Neural progenitor cell (in vitro differentiated cells): ENCODE measurements at regions not wholly inside any gene's neighbourhood (a gene's known extent, or its start where the extent isn't known, plus 50 kb on each side); places are given as distances from the start of the nearest gene placed in this dataset.

Source experiments
- DNase-seq: peaks from one replicate; pipeline ENCODE4 v3.0.0-alpha.2; 2016; ENCODE audit warnings: low spot score
- H2AFZ ChIP-seq: fragments of 200-600 bp; sonication (generic); replicated peaks from 2 replicates; pipeline ENCODE4 v1.6.1; 2016; ENCODE audit warnings: antibody characterized with exemption
- H3F3A ChIP-seq: fragments of 200-600 bp; sonication (generic); 2 replicates; pipeline ENCODE4 v1.6.1; 2016; ENCODE audit warnings: antibody characterized with exemption, low read depth
- H3K27ac ChIP-seq: fragments of 200-600 bp; sonication (generic); 2 replicates; pipeline ENCODE4 v1.5.1; 2016; ENCODE audit warnings: mild to moderate bottlenecking
- H3K27me3 ChIP-seq: fragments of 200-600 bp; sonication (generic); 2 replicates; pipeline ENCODE4 v1.6.1; 2016; ENCODE audit warnings: mild to moderate bottlenecking, moderate library complexity
- H3K36me3 ChIP-seq: fragments of 200-600 bp; sonication (generic); 2 replicates; pipeline ENCODE4 v1.5.1; 2016
- H3K4me1 ChIP-seq: fragments of 200-600 bp; sonication (generic); 2 replicates; pipeline ENCODE4 v1.6.1; 2016; ENCODE audit warnings: mixed run types
- H3K4me2 ChIP-seq: fragments of 200-600 bp; sonication (generic); 2 replicates; pipeline ENCODE4 v1.6.1; 2016
- H3K4me3 ChIP-seq: fragments of 200-600 bp; sonication (generic); 2 replicates; pipeline ENCODE4 v1.5.1; 2016
- H3K79me2 ChIP-seq: fragments of 200-600 bp; sonication (generic); 2 replicates; pipeline ENCODE4 v1.6.1; 2016; ENCODE audit warnings: low read depth
- H3K9ac ChIP-seq: fragments of 200-600 bp; sonication (generic); 2 replicates; pipeline ENCODE4 v1.6.1; 2016
- H3K9me3 ChIP-seq: fragments of 200-600 bp; sonication (generic); 2 replicates; pipeline ENCODE4 v1.5.1; 2016; ENCODE audit warnings: low read depth
- H4K20me1 ChIP-seq: fragments of 200-600 bp; sonication (generic); 2 replicates; pipeline ENCODE4 v1.6.1; 2016; ENCODE audit warnings: low read depth
- H3K27ac Mint-ChIP-seq: 3 replicates; pipeline ENCODE4 v1.8.0; 2021; ENCODE audit warnings: mixed read lengths
- H3K27me3 Mint-ChIP-seq: 2 replicates; pipeline ENCODE4 v1.8.0; 2022; ENCODE audit warnings: low read depth, mild to moderate bottlenecking, inconsistent platforms, moderate library complexity, mixed read lengths; ENCODE audit not compliant: insufficient read depth
- H3K36me3 Mint-ChIP-seq: 3 replicates; pipeline ENCODE4 v1.8.0; 2021; ENCODE audit warnings: mixed read lengths
- H3K4me1 Mint-ChIP-seq: 3 replicates; pipeline ENCODE4 v1.8.0; 2021; ENCODE audit warnings: mixed read lengths
- H3K4me3 Mint-ChIP-seq: 3 replicates; pipeline ENCODE4 v1.8.0; 2021; ENCODE audit warnings: mild to moderate bottlenecking, moderate library complexity, mixed read lengths
- H3K9me3 Mint-ChIP-seq: 3 replicates; pipeline ENCODE4 v1.8.0; 2020; ENCODE audit warnings: mixed read lengths
- CTCF ChIP-seq: fragments of 200-600 bp; sonication (generic); IDR thresholded peaks from 2 replicates; pipeline ENCODE4 v1.5.1; 2017; ENCODE audit warnings: antibody characterized with exemption, mild to moderate bottlenecking
- EZH2 ChIP-seq: fragments of 200-600 bp; sonication (generic); IDR thresholded peaks from 2 replicates; pipeline ENCODE4 v1.6.1; 2017; ENCODE audit warnings: antibody characterized with exemption, mild to moderate bottlenecking, moderate library complexity
- EZH2phosphoT487 ChIP-seq: fragments of 200-600 bp; sonication (generic); IDR thresholded peaks from 2 replicates; pipeline ENCODE4 v1.6.1; 2017; ENCODE audit warnings: antibody characterized with exemption

- Histone ChIP-seq H3K27me3 (no peaks in the 10 kb centered on the region), H4K20me1 (no peaks in the 10 kb centered on the region), H3K4me3 (no peak overlapping the region), H3K36me3 (no peaks in the 10 kb centered on the region), H3K4me1 (peaks cover 46% of the 10 kb centered on the region), H3K9me3 (no peaks in the 10 kb centered on the region), H3K79me2 (no peaks in the 10 kb centered on the region), H2AFZ (peak overlapping the region; percentile 61), H3F3A (peaks cover 30% of the 10 kb centered on the region), H3K27ac (no peak overlapping the region), H3K4me2 (peak overlapping the region; percentile 57), H3K9ac (no peak overlapping the region)
- Mint-ChIP-seq H3K4me3 (peak overlapping the region; percentile 21), H3K4me1 (peaks cover 53% of the 10 kb centered on the region), H3K9me3 (peaks cover 3% of the 10 kb centered on the region), H3K27ac (peak overlapping the region; percentile 93), H3K36me3 (peaks cover under 1% of the 10 kb centered on the region), H3K27me3 (peaks cover 5% of the 10 kb centered on the region)
- DNase-seq, result peak; percentile 30
- TF ChIP-seq EZH2phosphoT487, result no peak
- no peak for TF ChIP-seq CTCF
- TF ChIP-seq EZH2, result no peak
Measured at GRCh38 chr18:24818441-24818840, 358.0 kb downstream of the HRH4 start.

GRCh38 chr18:24819141-24819890 is 358.9 kb downstream of the HRH4 start:
- Histone ChIP-seq H3K9me3 (no peaks in the 10 kb centered on the region), H3K27me3 (no peaks in the 10 kb centered on the region), H3K27ac (no peak overlapping the region), H3F3A (peaks cover 27% of the 10 kb centered on the region), H3K4me2 (no peak overlapping the region), H2AFZ (no peak overlapping the region), H3K9ac (no peak overlapping the region), H3K4me1 (peaks cover 45% of the 10 kb centered on the region), H4K20me1 (no peaks in the 10 kb centered on the region), H3K4me3 (no peak overlapping the region), H3K79me2 (no peaks in the 10 kb centered on the region), H3K36me3 (no peaks in the 10 kb centered on the region)
- Mint-ChIP-seq H3K9me3 (no peaks in the 10 kb centered on the region), H3K27me3 (peaks cover 3% of the 10 kb centered on the region), H3K4me1 (peaks cover 52% of the 10 kb centered on the region), H3K36me3 (no peaks in the 10 kb centered on the region), H3K27ac (peak overlapping the region; percentile 21), H3K4me3 (peak overlapping the region; percentile 21)
- TF ChIP-seq CTCF (no peak), EZH2 (no peak)
- no peak for DNase-seq

GRCh38 chr18:24825397-24825796 is 365.0 kb downstream of the HRH4 start:
- Histone ChIP-seq H3K4me3 (no peak overlapping the region), H4K20me1 (no peaks in the 10 kb centered on the region), H3K9ac (no peak overlapping the region), H3K9me3 (no peaks in the 10 kb centered on the region), H3K79me2 (no peaks in the 10 kb centered on the region), H3K4me1 (peaks cover 38% of the 10 kb centered on the region), H3K27ac (no peak overlapping the region), H3K27me3 (no peaks in the 10 kb centered on the region), H2AFZ (no peak overlapping the region), H3F3A (peaks cover 37% of the 10 kb centered on the region), H3K4me2 (no peak overlapping the region), H3K36me3 (no peaks in the 10 kb centered on the region)
- H3K9me3 Mint-ChIP-seq, result no peaks in the 10 kb centered on the region
- H3K27ac Mint-ChIP-seq, result no peak overlapping the region
- H3K27me3 Mint-ChIP-seq, result peaks cover 2% of the 10 kb centered on the region
- H3K4me1 Mint-ChIP-seq, result peaks cover 13% of the 10 kb centered on the region
- no peak for DNase-seq
- TF ChIP-seq EZH2phosphoT487 (no peak), EZH2 (no peak), CTCF (no peak)
- no peaks in the 10 kb centered on the region for H3K36me3 Mint-ChIP-seq
- no peak overlapping the region for H3K4me3 Mint-ChIP-seq
